BE2C (cell line): ENCODE measurements at regions not wholly inside any gene's neighbourhood (a gene's known extent, or its start where the extent isn't known, plus 50 kb on each side); places are given as distances from the start of the nearest gene placed in this dataset.

ENCODE experiments used
- DNase-seq: peaks from one replicate; pipeline ENCODE4 v3.0.0-alpha.2; 2020
- H3K27me3 ChIP-seq: fragments of 250-450 bp; sonication (Bioruptor Pico); 2 replicates; pipeline ENCODE4 v1.5.1; 2020; ENCODE audit warnings: mild to moderate bottlenecking
- H3K36me3 ChIP-seq: fragments of 250-450 bp; sonication (Bioruptor Pico); 2 replicates; pipeline ENCODE4 v1.5.1; 2020; ENCODE audit warnings: mild to moderate bottlenecking
- H3K4me1 ChIP-seq: fragments of 250-450 bp; sonication (Bioruptor Pico); 2 replicates; pipeline ENCODE4 v1.5.1; 2020
- H3K4me3 ChIP-seq: 2 replicates; pipeline ENCODE4 v1.5.1; 2011; ENCODE audit warnings: low read depth, low read length
- H3K9me3 ChIP-seq: fragments of 250-450 bp; sonication (Bioruptor Pico); 2 replicates; pipeline ENCODE4 v1.5.1; 2020
- TF ChIP-seq, protein P1 (sequence below): IDR thresholded peaks from 2 replicates; pipeline ENCODE4 v1.5.1; 2012; ENCODE audit warnings: mild to moderate bottlenecking, low read depth, low read length

DNA sequence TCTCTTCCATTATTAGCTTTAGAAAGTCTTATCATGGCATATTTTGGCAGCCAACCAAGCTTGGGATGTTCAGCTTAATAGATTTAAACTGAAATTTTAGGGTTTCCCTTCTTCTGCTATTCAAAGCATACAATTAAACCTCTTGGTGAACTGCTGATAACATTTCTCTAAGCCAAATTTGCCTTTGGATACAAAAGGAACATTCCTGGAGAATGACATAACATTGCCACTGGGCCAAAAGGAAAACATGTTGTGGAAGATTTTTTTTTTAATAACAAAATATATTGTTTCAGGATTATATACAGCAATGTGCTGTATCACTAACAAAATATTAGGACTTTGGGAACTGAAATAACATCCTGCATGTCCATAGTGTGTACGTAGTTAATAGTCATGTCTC, 215.1 kb upstream of the TBX18 start:
- Histone ChIP-seq H3K36me3 (no peaks in the 10 kb centered on the region), H3K27me3 (no peaks in the 10 kb centered on the region), H3K4me1 (no peaks in the 10 kb centered on the region), H3K9me3 (no peaks in the 10 kb centered on the region), H3K4me3 (no peak overlapping the region)
- TF ChIP-seq, protein P1, sequence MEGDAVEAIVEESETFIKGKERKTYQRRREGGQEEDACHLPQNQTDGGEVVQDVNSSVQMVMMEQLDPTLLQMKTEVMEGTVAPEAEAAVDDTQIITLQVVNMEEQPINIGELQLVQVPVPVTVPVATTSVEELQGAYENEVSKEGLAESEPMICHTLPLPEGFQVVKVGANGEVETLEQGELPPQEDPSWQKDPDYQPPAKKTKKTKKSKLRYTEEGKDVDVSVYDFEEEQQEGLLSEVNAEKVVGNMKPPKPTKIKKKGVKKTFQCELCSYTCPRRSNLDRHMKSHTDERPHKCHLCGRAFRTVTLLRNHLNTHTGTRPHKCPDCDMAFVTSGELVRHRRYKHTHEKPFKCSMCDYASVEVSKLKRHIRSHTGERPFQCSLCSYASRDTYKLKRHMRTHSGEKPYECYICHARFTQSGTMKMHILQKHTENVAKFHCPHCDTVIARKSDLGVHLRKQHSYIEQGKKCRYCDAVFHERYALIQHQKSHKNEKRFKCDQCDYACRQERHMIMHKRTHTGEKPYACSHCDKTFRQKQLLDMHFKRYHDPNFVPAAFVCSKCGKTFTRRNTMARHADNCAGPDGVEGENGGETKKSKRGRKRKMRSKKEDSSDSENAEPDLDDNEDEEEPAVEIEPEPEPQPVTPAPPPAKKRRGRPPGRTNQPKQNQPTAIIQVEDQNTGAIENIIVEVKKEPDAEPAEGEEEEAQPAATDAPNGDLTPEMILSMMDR = no peak
- DNase-seq = no peak

DNA sequence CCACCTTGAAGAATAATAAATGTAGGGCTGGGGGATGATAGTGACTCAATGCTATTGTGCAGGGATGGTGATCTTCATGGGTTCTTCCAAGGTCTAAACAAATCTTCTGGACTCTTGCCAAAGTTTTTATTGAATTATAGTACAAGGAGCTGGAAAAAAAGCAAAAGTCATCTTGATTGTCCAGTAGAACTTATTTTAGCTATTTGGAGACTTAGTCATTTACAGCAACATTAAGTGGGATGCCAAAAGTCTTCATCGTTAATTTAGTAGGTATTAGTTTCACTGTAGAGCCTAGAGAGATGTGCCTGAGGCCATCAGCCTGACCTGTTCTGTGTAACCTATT, 212.9 kb upstream of the TBX18 start:
- H3K27me3 ChIP-seq = no peaks in the 10 kb centered on the region
- H3K4me3 ChIP-seq = no peak overlapping the region
- H3K4me1 ChIP-seq = no peaks in the 10 kb centered on the region
- TF ChIP-seq, protein P1 = no peak
- H3K9me3 ChIP-seq = no peaks in the 10 kb centered on the region
- no peak for DNase-seq
- H3K36me3 ChIP-seq = no peaks in the 10 kb centered on the region

DNA sequence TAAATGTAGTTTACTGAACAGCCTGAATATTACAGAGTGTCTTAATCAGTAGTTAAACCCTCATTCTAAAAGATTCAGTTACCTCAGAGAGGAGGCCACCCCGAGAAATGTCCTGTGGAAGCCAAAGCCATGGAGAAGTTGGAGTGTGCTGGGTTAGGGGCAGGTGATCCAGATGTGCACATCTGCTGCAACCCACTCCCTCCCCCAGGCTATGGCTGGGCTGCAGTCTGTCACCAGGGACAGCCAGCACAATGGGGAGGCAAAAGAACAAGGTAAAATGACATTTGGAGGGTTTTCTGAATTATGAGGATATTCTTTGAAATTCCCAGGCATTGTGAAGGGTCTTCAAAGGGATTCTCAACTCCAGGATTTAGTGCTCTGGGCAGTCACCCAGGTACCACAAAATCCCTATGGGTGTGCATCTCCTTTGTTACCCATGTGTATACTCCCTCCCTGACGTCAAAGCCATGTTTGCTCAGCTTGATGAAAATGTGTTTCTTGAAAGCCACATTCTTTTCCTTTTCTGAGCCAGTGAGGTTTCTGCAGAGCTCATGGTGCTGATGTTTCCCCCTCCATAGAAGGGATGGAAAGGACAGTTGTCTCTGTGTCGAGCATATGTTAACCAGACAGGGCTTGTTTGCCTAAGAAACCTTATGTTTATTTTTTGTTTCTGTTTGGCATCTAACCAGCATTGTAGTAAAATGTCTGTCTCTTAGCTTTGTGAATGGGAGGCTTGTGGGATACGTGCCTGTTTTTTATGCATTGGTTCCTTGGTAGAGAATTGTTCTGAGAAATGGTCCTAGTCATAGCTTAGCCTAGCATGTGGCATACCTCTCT, 212.3 kb upstream of the TBX18 start:
- no peak for DNase-seq
- H3K9me3 ChIP-seq = no peaks in the 10 kb centered on the region
- no peak overlapping the region for H3K4me3 ChIP-seq
- H3K27me3 ChIP-seq = no peaks in the 10 kb centered on the region
- TF ChIP-seq, protein P1 = no peak
- no peaks in the 10 kb centered on the region for H3K4me1 ChIP-seq
- no peaks in the 10 kb centered on the region for H3K36me3 ChIP-seq

DNA sequence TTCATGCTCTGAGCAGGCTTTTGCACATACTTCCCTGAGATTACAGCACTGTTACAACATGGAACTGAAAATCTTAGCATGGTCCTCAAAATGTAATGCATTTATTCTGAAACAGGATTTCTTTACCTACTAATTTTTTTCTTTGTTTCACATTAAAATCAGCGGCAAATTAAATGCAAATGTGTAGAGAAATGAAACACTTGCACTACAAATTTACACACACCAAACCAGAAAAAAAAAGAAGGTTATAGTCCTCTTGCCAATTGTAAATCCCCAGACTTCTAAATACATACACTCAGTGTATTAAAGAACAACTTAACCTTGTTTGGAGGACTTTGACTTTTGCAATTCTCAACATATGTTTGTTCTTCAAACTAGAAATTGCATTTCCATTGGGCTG, 210.9 kb upstream of the TBX18 start:
- Histone ChIP-seq H3K9me3 (no peaks in the 10 kb centered on the region), H3K36me3 (no peaks in the 10 kb centered on the region), H3K4me3 (no peak overlapping the region), H3K27me3 (no peaks in the 10 kb centered on the region), H3K4me1 (no peaks in the 10 kb centered on the region)
- TF ChIP-seq, protein P1 = no peak
- no peak for DNase-seq

DNA sequence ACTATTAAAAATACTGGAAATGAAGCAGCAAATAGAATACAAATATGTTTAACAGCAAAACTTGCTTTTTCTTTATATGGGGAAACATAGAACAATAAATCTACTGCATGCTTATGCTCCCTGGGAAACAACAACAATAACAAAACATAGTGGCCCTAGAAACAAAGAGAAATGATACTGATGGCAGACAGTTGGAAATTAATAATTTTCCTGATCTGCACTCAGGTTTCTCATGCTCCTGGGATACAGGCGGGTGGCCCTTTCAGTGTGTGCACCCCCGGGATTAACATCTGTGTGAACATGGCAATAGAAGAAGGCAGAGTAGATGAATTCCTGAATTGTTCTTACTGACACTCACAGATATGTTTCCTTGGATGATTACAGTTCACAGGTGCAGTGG, 209.2 kb upstream of the TBX18 start:
- TF ChIP-seq, protein P1 = no peak
- Histone ChIP-seq H3K9me3 (no peaks in the 10 kb centered on the region), H3K4me3 (no peak overlapping the region), H3K27me3 (no peaks in the 10 kb centered on the region), H3K4me1 (no peaks in the 10 kb centered on the region), H3K36me3 (no peaks in the 10 kb centered on the region)
- no peak for DNase-seq

DNA sequence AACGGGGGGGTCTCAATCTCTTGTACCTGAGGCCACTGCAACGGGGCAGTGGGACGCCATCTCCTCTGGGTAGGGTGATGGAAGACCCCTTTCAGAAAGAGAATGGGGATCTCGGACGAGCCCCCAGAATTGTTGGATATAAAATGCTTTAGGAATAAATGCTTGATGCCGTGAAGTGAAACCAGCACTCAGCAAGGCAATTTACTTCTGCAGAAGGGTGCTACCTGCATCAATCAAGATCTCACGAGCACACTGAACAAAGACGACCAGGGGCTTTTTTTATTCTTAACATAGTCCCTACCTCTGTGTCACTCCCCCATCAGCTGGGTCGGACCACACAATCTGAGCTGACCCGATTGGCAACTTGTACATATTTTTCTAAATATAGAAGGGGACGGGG, 203.6 kb upstream of the TBX18 start:
- DNase-seq = no peak
- no peaks in the 10 kb centered on the region for H3K36me3 ChIP-seq
- no peak overlapping the region for H3K4me3 ChIP-seq
- no peaks in the 10 kb centered on the region; the same call in 1 of the 2 replicates for H3K27me3 ChIP-seq
- TF ChIP-seq, protein P1 = no peak
- no peaks in the 10 kb centered on the region; the same call in 1 of the 2 replicates for H3K9me3 ChIP-seq
- H3K4me1 ChIP-seq = no peaks in the 10 kb centered on the region
